ENCODE measurements at regions not wholly inside any gene's neighbourhood (a gene's known extent, or its start where the extent isn't known, plus 50 kb on each side); places are given as distances from the start of the nearest gene placed in this dataset.

- TF ChIP-seq, protein P1, sequence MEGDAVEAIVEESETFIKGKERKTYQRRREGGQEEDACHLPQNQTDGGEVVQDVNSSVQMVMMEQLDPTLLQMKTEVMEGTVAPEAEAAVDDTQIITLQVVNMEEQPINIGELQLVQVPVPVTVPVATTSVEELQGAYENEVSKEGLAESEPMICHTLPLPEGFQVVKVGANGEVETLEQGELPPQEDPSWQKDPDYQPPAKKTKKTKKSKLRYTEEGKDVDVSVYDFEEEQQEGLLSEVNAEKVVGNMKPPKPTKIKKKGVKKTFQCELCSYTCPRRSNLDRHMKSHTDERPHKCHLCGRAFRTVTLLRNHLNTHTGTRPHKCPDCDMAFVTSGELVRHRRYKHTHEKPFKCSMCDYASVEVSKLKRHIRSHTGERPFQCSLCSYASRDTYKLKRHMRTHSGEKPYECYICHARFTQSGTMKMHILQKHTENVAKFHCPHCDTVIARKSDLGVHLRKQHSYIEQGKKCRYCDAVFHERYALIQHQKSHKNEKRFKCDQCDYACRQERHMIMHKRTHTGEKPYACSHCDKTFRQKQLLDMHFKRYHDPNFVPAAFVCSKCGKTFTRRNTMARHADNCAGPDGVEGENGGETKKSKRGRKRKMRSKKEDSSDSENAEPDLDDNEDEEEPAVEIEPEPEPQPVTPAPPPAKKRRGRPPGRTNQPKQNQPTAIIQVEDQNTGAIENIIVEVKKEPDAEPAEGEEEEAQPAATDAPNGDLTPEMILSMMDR (IDR thresholded peaks at IDR 0.05; ENCODE audit: low read length): no peak
- no peak for TF ChIP-seq EZH2 (IDR thresholded peaks at IDR 0.05; ENCODE audit: borderline replicate concordance, low read length)
Observed at GRCh38 chr5:96529559-96529958, 96.5 kb upstream of the PCSK1 start.

All from OCI-LY1 (cell line).